GM12891 (cell line): ENCODE measurements at regions not wholly inside any gene's neighbourhood (a gene's known extent, or its start where the extent isn't known, plus 50 kb on each side); places are given as distances from the start of the nearest gene placed in this dataset.

Source experiments
- POLR2A ChIP-seq: IDR thresholded peaks from 2 replicates; pipeline ENCODE4 v1.6.1; 2011; ENCODE audit warnings: low read depth, low read length, control low read depth
- POLR2AphosphoS5 ChIP-seq: IDR thresholded peaks from 2 replicates; pipeline ENCODE4 v1.6.1; 2011; ENCODE audit warnings: low read depth, low read length, control low read depth
- SPI1 ChIP-seq: IDR thresholded peaks from 2 replicates; pipeline ENCODE4 v1.6.1; 2011; ENCODE audit warnings: low read depth, low read length, control low read depth

DNA sequence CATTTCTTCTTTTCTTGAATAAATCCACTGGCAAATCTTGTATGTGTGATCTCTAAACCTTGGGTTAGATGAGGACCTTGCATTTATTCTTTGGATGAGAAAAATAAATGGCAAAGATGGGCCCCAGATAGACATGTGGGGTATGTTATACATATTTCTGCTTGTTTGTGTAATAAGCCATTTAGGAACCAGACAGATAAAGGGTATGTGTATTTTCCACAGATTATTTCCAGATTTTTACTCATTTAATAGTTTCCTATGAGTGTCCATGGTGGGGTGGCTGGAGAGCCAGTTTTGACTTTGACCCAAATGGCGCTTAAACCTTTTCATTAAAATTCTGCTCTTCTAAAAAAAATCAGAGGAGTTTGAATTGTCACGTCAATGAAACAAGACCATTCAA is 102.8 kb downstream of the MYCN start:
- TF ChIP-seq POLR2A (no peak), POLR2AphosphoS5 (no peak), SPI1 (no peak)
